ENCODE measurements at regions not wholly inside any gene's neighbourhood (a gene's known extent, or its start where the extent isn't known, plus 50 kb on each side); places are given as distances from the start of the nearest gene placed in this dataset.
"Not testable (repeated sequence)": the region's sequence is repeated elsewhere in the genome, so short reads cannot be mapped to it uniquely, and the experiment has no call there.

GRCh38 chr4:87901422-87901992 is 68.7 kb downstream of the MEPE start:
- no peak for DNase-seq

- DNase-seq: no peak
These were observed 70.8 kb upstream of the SPP1 start for GRCh38 chr4:87904639-87905160.

- no peak for DNase-seq
These were observed 67.2 kb upstream of the SPP1 start for GRCh38 chr4:87908336-87908735.

GRCh38 chr4:87910795-87911194 is 64.7 kb upstream of the SPP1 start:
- DNase-seq: no peak

- no peak for DNase-seq
These were observed 64.2 kb upstream of the SPP1 start for GRCh38 chr4:87911252-87911774.

GRCh38 chr4:87912164-87913004 is 63.1 kb upstream of the SPP1 start:
- DNase-seq: no peak

GRCh38 chr4:87913896-87914295 is 61.6 kb upstream of the SPP1 start:
- peak; percentile 32 to 82 for DNase-seq

- no peak for DNase-seq
These were observed 59.9 kb upstream of the SPP1 start for GRCh38 chr4:87915621-87916020.

GRCh38 chr4:87916626-87917025 is 58.9 kb upstream of the SPP1 start:
- DNase-seq: peak; percentile 33 to 67

- DNase-seq: not testable (repeated sequence)
These were observed 57.6 kb upstream of the SPP1 start for GRCh38 chr4:87917911-87918310.

GRCh38 chr4:87918314-87919058 is 57.0 kb upstream of the SPP1 start:
- no peak for DNase-seq

GRCh38 chr4:87919304-87919703 is 56.2 kb upstream of the SPP1 start:
- not testable (repeated sequence) for DNase-seq

- peak in 1 of 2 donors; percentile 15 for DNase-seq
These were observed 55.6 kb upstream of the SPP1 start for GRCh38 chr4:87919941-87920340.

- DNase-seq: no peak
These were observed 55.0 kb upstream of the SPP1 start for GRCh38 chr4:87920478-87920877.

- not testable (repeated sequence) for DNase-seq
These were observed 53.7 kb upstream of the SPP1 start for GRCh38 chr4:87921626-87922479.

GRCh38 chr4:87924146-87924545 is 51.4 kb upstream of the SPP1 start:
- not testable (repeated sequence) for DNase-seq

Data from inflammatory macrophage treated with lipopolysaccharide for 1 hour (primary cell).